HEK293 (cell line): ENCODE measurements at regions not wholly inside any gene's neighbourhood (a gene's known extent, or its start where the extent isn't known, plus 50 kb on each side); places are given as distances from the start of the nearest gene placed in this dataset.

Source experiments
- CTCF ChIA-PET: fragments of 350-600 bp; formaldehyde crosslinking; extraction: SDS; loops from one replicate; lab custom pipeline; 2021; ENCODE audit warnings: antibody characterized with exemption; lab: Yijun Ruan, JAX
- POLR2A ChIA-PET: fragments of 300-600 bp; formaldehyde crosslinking; extraction: SDS; loops from one replicate; lab custom pipeline; 2020; ENCODE audit warnings: antibody characterized with exemption, inconsistent platforms; lab: Yijun Ruan, JAX
- H3K27ac ChIP-seq: fragments of 200-500 bp; sonication (Bioruptor generic); 2 replicates; pipeline ENCODE4 v1.5.1; 2014; ENCODE audit warnings: low read depth, low read length, control low read depth, inconsistent platforms; ENCODE audit errors: extremely low read depth
- H3K36me3 ChIP-seq, 2 experiments: fragments of 200-500 bp in 1 of 2; sonication (Bioruptor generic) in 1 of 2; 1 replicate in 1 of 2; 2 replicates in 1 of 2; pipeline ENCODE4 v1.5.1; 2014 to 2017; ENCODE audit warnings: inconsistent platforms in 2 of 2, low read length in 2 of 2; ENCODE audit not compliant: control insufficient read depth in 2 of 2, insufficient read depth in 1 of 2
- H3K4me1 ChIP-seq: fragments of 200-500 bp; sonication (Bioruptor generic); 2 replicates; pipeline ENCODE4 v1.5.1; 2014; ENCODE audit warnings: mild to moderate bottlenecking, low read length, inconsistent platforms; ENCODE audit not compliant: control insufficient read depth, insufficient read depth
- H3K4me3 ChIP-seq: 2 replicates; pipeline ENCODE4 v1.5.1; 2011; ENCODE audit warnings: low read depth, mild to moderate bottlenecking, control low read depth, low read length, moderate library complexity
- H3K9me3 ChIP-seq: fragments of 200-500 bp; sonication (Bioruptor generic); 2 replicates; pipeline ENCODE4 v1.5.1; 2014; ENCODE audit warnings: low read depth, low read length, inconsistent platforms; ENCODE audit not compliant: control insufficient read depth, insufficient read depth
- HOXD13 ChIP-seq: sonication (generic); formaldehyde crosslinking; IDR thresholded peaks from 2 replicates; pipeline ENCODE4 v1.8.0; 2022; ENCODE audit warnings: missing genetic modification reagents, borderline replicate concordance
- KLF16 ChIP-seq: fragments of 450-650 bp; formaldehyde crosslinking; IDR thresholded peaks from 2 replicates; pipeline ENCODE4 v1.5.1; 2017; ENCODE audit warnings: missing biosample characterization, missing genetic modification characterization
- KLF8 ChIP-seq: fragments of 450-650 bp; formaldehyde crosslinking; IDR thresholded peaks from 2 replicates; pipeline ENCODE4 v1.5.1; 2016; ENCODE audit warnings: missing biosample characterization, missing genetic modification characterization
- SCRT2 ChIP-seq: fragments of 450-650 bp; formaldehyde crosslinking; IDR thresholded peaks from 2 replicates; pipeline ENCODE4 v1.5.1; 2016; ENCODE audit warnings: missing biosample characterization, missing genetic modification characterization
- SP7 ChIP-seq: fragments of 450-650 bp; formaldehyde crosslinking; IDR thresholded peaks from 2 replicates; pipeline ENCODE4 v1.5.1; 2016; ENCODE audit warnings: missing biosample characterization, missing genetic modification characterization
- ZNF214 ChIP-seq: fragments of 450-650 bp; formaldehyde crosslinking; IDR thresholded peaks from 2 replicates; pipeline ENCODE4 v1.5.1; 2017; ENCODE audit warnings: missing biosample characterization, mild to moderate bottlenecking, missing genetic modification characterization, borderline replicate concordance
- ZNF266 ChIP-seq: fragments of 450-650 bp; formaldehyde crosslinking; IDR thresholded peaks from 2 replicates; pipeline ENCODE4 v1.5.1; 2016; ENCODE audit warnings: missing biosample characterization, missing genetic modification characterization, low read depth
- ZNF366 ChIP-seq: fragments of 450-650 bp; formaldehyde crosslinking; conservative IDR thresholded peaks from 2 replicates; pipeline ENCODE4 v1.5.1; 2016; ENCODE audit warnings: missing biosample characterization, missing genetic modification characterization
- ZNF37A ChIP-seq: fragments of 450-650 bp; IDR thresholded peaks from 2 replicates; pipeline ENCODE4 v1.5.1; 2018; ENCODE audit warnings: missing biosample characterization, missing genetic modification characterization
- ZNF416 ChIP-seq: fragments of 450-650 bp; formaldehyde crosslinking; IDR thresholded peaks from 2 replicates; pipeline ENCODE4 v1.5.1; 2016; ENCODE audit warnings: missing biosample characterization, missing genetic modification characterization
- ZNF529 ChIP-seq: fragments of 450-650 bp; formaldehyde crosslinking; IDR thresholded peaks from 2 replicates; pipeline ENCODE4 v1.5.1; 2017; ENCODE audit warnings: missing genetic modification characterization, missing biosample characterization; ENCODE audit not compliant: insufficient replicate concordance
- ZNF623 ChIP-seq: fragments of 450-650 bp; formaldehyde crosslinking; IDR thresholded peaks from 2 replicates; pipeline ENCODE4 v1.5.1; 2016; ENCODE audit warnings: missing biosample characterization, missing genetic modification characterization
- ZNF785 ChIP-seq: fragments of 450-650 bp; formaldehyde crosslinking; IDR thresholded peaks from 2 replicates; pipeline ENCODE4 v1.5.1; 2016; ENCODE audit warnings: missing biosample characterization, missing genetic modification characterization
- ZSCAN16 ChIP-seq: fragments of 450-650 bp; formaldehyde crosslinking; IDR thresholded peaks from 2 replicates; pipeline ENCODE4 v1.5.1; 2016; ENCODE audit warnings: missing biosample characterization, missing genetic modification characterization
- ZXDB ChIP-seq: fragments of 450-650 bp; formaldehyde crosslinking; IDR thresholded peaks from 2 replicates; pipeline ENCODE4 v1.5.1; 2016; ENCODE audit warnings: missing biosample characterization, missing genetic modification characterization
- TF ChIP-seq, protein P1 (sequence below): fragments of 450-650 bp; formaldehyde crosslinking; IDR thresholded peaks from 2 replicates; pipeline ENCODE4 v1.5.1; 2016; ENCODE audit warnings: missing biosample characterization, missing genetic modification characterization
- TF ChIP-seq, protein P2 (sequence below): fragments of 450-650 bp; formaldehyde crosslinking; IDR thresholded peaks from 2 replicates; pipeline ENCODE4 v1.5.1; 2016; ENCODE audit warnings: missing biosample characterization, missing genetic modification characterization
- TF ChIP-seq, protein P3 (sequence below): fragments of 450-650 bp; formaldehyde crosslinking; IDR thresholded peaks from 2 replicates; pipeline ENCODE4 v1.5.1; 2016; ENCODE audit warnings: missing biosample characterization, missing genetic modification characterization, borderline replicate concordance
- TF ChIP-seq, protein P4 (sequence below): fragments of 450-650 bp; formaldehyde crosslinking; IDR thresholded peaks from 2 replicates; pipeline ENCODE4; 2016; ENCODE audit warnings: missing biosample characterization, missing genetic modification characterization
- TF ChIP-seq, protein P5 (sequence below): fragments of 450-650 bp; formaldehyde crosslinking; IDR thresholded peaks from 2 replicates; pipeline ENCODE4 v1.5.1; 2016; ENCODE audit warnings: missing biosample characterization, missing genetic modification characterization

DNA sequence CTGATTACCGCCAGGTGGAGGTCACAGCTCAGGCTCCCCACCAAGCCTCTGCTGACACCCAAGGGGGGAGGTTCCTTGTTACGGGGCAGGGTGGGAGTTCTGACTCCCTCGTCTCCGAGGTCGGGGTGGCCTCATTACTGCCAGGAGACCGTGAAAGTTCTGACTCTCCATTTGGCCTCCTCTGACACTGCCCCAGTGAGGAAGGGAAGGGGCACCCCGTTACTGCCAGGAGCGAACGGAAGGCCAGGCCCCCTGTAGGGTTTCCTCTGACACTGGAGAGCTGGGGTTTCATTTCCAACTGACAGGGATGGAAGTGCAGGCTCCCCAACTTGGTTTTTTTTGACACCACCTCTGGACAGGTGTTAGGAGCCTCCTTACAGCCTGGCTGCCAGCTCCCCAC is 138.1 kb upstream of the EEPD1 start (continued):
- TF ChIP-seq, protein P1, sequence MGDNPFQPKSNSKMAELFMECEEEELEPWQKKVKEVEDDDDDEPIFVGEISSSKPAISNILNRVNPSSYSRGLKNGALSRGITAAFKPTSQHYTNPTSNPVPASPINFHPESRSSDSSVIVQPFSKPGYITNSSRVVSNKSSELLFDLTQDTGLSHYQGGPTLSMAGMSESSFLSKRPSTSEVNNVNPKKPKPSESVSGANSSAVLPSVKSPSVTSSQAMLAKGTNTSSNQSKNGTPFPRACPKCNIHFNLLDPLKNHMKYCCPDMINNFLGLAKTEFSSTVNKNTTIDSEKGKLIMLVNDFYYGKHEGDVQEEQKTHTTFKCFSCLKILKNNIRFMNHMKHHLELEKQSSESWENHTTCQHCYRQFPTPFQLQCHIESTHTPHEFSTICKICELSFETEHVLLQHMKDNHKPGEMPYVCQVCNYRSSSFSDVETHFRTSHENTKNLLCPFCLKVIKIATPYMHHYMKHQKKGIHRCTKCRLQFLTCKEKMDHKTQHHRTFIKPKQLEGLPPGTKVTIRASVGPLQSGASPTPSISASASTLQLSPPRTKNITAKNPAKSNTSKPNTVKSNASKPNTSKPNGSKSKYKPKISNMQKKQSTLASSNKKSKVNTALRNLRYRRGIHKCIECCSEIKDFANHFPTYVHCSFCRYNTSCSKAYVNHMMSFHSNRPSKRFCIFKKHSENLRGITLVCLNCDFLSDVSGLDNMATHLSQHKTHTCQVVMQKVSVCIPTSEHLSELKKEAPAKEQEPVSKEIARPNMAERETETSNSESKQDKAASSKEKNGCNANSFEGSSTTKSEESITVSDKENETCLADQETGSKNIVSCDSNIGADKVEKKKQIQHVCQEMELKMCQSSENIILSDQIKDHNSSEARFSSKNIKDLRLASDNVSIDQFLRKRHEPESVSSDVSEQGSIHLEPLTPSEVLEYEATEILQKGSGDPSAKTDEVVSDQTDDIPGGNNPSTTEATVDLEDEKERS (tag by site-specific recombination): no peak
- TF ChIP-seq KLF8 (tag by site-specific recombination) (no peak), HOXD13 (CRISPR knock-in tag) (no peak), ZXDB (tag by site-specific recombination) (no peak), ZNF214 (tag by site-specific recombination) (no peak), ZSCAN16 (tag by site-specific recombination) (no peak)
- TF ChIP-seq, all 188 proteins: peak for 0

DNA sequence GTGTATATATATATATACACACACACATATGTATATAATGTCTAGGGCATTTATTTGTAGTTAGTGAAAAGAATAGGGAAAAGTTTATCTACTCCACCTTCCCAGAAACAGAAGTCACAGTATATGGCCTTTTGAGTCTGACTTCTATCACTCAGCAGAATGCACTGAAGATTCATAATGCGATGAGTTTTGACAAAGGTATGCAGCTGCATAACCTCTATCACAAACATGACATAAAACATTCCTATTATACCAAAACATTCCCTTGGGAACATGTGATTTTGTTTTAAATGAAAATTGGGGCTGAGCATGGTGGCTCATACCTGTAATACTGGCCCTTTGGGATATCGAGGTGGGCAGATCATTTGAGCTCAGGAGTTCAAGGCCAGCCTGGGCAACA is 137.3 kb upstream of the EEPD1 start:
- Histone ChIP-seq H3K36me3 (no peaks in the 10 kb centered on the region), H3K9me3 (no peaks in the 10 kb centered on the region), H3K4me3 (no peak overlapping the region), H3K27ac (no peak overlapping the region), H3K4me1 (no peaks in the 10 kb centered on the region)
- no peak for TF ChIP-seq ZNF366 (tag by site-specific recombination)
- TF ChIP-seq, protein P2, sequence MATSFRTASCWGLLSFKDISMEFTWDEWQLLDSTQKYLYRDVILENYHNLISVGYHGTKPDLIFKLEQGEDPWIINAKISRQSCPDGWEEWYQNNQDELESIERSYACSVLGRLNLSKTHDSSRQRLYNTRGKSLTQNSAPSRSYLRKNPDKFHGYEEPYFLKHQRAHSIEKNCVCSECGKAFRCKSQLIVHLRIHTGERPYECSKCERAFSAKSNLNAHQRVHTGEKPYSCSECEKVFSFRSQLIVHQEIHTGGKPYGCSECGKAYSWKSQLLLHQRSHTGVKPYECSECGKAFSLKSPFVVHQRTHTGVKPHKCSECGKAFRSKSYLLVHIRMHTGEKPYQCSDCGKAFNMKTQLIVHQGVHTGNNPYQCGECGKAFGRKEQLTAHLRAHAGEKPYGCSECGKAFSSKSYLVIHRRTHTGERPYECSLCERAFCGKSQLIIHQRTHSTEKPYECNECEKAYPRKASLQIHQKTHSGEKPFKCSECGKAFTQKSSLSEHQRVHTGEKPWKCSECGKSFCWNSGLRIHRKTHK (tag by site-specific recombination): no peak
- TF ChIP-seq KLF16: no peak
- TF ChIP-seq, protein P3, sequence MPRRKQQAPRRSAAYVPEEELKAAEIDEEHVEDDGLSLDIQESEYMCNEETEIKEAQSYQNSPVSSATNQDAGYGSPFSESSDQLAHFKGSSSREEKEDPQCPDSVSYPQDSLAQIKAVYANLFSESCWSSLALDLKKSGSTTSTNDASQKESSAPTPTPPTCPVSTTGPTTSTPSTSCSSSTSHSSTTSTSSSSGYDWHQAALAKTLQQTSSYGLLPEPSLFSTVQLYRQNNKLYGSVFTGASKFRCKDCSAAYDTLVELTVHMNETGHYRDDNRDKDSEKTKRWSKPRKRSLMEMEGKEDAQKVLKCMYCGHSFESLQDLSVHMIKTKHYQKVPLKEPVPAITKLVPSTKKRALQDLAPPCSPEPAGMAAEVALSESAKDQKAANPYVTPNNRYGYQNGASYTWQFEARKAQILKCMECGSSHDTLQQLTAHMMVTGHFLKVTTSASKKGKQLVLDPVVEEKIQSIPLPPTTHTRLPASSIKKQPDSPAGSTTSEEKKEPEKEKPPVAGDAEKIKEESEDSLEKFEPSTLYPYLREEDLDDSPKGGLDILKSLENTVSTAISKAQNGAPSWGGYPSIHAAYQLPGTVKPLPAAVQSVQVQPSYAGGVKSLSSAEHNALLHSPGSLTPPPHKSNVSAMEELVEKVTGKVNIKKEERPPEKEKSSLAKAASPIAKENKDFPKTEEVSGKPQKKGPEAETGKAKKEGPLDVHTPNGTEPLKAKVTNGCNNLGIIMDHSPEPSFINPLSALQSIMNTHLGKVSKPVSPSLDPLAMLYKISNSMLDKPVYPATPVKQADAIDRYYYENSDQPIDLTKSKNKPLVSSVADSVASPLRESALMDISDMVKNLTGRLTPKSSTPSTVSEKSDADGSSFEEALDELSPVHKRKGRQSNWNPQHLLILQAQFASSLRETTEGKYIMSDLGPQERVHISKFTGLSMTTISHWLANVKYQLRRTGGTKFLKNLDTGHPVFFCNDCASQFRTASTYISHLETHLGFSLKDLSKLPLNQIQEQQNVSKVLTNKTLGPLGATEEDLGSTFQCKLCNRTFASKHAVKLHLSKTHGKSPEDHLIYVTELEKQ (tag by site-specific recombination): no peak
- TF ChIP-seq SCRT2 (tag by site-specific recombination): no peak
- no peak for TF ChIP-seq ZNF529
- TF ChIP-seq ZNF37A (tag by site-specific recombination): no peak
- TF ChIP-seq, protein P4, sequence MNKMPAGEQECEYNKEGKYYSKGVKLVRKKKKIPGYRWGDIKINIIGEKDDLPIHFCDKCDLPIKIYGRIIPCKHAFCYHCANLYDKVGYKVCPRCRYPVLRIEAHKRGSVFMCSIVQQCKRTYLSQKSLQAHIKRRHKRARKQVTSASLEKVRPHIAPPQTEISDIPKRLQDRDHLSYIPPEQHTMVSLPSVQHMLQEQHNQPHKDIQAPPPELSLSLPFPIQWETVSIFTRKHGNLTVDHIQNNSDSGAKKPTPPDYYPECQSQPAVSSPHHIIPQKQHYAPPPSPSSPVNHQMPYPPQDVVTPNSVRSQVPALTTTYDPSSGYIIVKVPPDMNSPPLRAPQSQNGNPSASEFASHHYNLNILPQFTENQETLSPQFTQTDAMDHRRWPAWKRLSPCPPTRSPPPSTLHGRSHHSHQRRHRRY: no peak
- TF ChIP-seq SP7: no peak
- no peak for TF ChIP-seq ZNF416 (tag by site-specific recombination)
- TF ChIP-seq, protein P5, sequence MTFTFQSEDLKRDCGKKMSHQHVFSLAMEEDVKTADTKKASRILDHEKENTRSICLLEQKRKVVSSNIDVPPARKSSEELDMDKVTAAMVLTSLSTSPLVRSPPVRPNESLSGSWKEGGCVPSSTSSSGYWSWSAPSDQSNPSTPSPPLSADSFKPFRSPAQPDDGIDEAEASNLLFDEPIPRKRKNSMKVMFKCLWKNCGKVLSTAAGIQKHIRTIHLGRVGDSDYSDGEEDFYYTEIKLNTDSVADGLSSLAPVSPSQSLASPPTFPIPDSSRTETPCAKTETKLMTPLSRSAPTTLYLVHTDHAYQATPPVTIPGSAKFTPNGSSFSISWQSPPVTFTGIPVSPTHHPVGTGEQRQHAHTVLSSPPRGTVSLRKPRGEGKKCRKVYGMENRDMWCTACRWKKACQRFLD (tag by site-specific recombination): no peak
- no peak for TF ChIP-seq ZNF785 (tag by site-specific recombination)
- no peak for TF ChIP-seq ZNF266 (tag by site-specific recombination)
- no peak for TF ChIP-seq ZNF623
- ChIA-PET CTCF (no interaction called here), POLR2A (no interaction called here)
